ENCODE measurements at regions not wholly inside any gene's neighbourhood (a gene's known extent, or its start where the extent isn't known, plus 50 kb on each side); places are given as distances from the start of the nearest gene placed in this dataset.

DNA sequence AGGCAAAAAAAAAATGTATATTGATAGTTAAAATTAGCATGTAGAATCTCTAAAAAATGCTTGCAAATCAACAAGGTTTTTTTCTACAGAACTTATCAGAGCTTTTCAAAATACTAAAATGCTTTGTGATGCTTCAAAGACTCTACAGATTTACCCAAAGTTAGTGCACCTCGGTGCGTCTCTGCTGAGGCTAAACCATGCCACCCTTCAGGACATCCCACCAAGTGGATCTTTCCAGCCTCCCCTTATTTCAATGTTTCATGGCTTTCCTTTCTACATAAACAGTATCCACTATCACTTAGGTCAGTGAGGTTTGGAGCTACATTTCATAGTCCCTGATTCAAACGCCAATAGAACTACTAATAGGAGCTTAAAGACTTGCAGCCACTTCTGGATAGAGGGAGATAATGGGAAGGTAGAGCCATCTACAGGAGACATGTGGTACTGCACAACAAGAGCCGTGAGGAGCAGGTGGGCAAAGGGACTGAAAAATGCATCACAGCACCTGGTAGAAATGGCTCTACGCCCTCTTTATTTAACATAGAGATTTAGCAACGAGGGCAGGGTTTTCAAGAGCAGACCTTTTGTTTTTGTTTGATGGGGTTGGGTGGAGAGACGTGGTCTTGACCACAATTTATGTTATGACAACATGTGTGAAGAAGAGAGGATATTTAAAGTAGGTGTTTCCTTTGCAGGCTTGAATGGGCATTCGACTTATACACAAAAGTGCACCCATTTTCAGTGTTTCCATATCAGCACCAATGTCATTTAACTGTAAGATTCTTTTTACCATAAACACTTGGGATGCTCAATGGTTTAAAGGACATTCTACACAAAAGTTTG is 56.1 kb upstream of the SLC35G4 start:
- TF ChIP-seq, protein P1, sequence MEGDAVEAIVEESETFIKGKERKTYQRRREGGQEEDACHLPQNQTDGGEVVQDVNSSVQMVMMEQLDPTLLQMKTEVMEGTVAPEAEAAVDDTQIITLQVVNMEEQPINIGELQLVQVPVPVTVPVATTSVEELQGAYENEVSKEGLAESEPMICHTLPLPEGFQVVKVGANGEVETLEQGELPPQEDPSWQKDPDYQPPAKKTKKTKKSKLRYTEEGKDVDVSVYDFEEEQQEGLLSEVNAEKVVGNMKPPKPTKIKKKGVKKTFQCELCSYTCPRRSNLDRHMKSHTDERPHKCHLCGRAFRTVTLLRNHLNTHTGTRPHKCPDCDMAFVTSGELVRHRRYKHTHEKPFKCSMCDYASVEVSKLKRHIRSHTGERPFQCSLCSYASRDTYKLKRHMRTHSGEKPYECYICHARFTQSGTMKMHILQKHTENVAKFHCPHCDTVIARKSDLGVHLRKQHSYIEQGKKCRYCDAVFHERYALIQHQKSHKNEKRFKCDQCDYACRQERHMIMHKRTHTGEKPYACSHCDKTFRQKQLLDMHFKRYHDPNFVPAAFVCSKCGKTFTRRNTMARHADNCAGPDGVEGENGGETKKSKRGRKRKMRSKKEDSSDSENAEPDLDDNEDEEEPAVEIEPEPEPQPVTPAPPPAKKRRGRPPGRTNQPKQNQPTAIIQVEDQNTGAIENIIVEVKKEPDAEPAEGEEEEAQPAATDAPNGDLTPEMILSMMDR (IDR thresholded peaks at IDR 0.05; ENCODE audit: insufficient read depth, low read length, poor library complexity, severe bottlenecking) = peak; percentile 71
- TF ChIP-seq EZH2phosphoT487 (conservative IDR thresholded peaks at IDR 0.05; ENCODE audit: low read length) = no peak

Measured in SU-DHL-6 (cell line).